PC-9 (cell line): ENCODE measurements at regions not wholly inside any gene's neighbourhood (a gene's known extent, or its start where the extent isn't known, plus 50 kb on each side); places are given as distances from the start of the nearest gene placed in this dataset.

ENCODE experiments used
- BruUV-seq: library from RNA; stranded (reverse); fragments of 400-500 nt; replicated peaks from 2 replicates; lab custom pipeline; 2021; lab: Mats Ljungman, UMichigan
- CTCF ChIA-PET: fragments of 300-600 bp; sonication (Branson Sonifier 250); formaldehyde crosslinking; loops from one replicate; lab custom pipeline; 2022; ENCODE audit warnings: antibody characterized with exemption; lab: Charles Lee
- POLR2A ChIA-PET: fragments of 300-600 bp; sonication (Branson Sonifier 250); formaldehyde crosslinking; loops from one replicate; lab custom pipeline; 2022; ENCODE audit warnings: antibody characterized with exemption; ENCODE audit not compliant: unreplicated experiment; lab: Charles Lee
- DNase-seq, 2 experiments: peaks; one replicate each; pipeline versions ENCODE4 v3.0.0 to v3.0.0-alpha.2; 2015 to 2022; ENCODE audit warnings: mixed read lengths in 1 of 2
- H2AFZ ChIP-seq: fragments of 200-600 bp; sonication (generic); 2 replicates; pipeline ENCODE4 v1.8.1; 2017; ENCODE audit warnings: antibody characterized with exemption
- H3F3A ChIP-seq: fragments of 200-600 bp; sonication (generic); 2 replicates; pipeline ENCODE4 v1.8.1; 2017; ENCODE audit warnings: antibody characterized with exemption, mild to moderate bottlenecking, low read depth; ENCODE audit not compliant: insufficient read depth
- H3K27ac ChIP-seq: fragments of 200-600 bp; sonication (generic); 2 replicates; pipeline ENCODE4 v1.6.1; 2016; ENCODE audit warnings: mixed run types
- H3K27me3 ChIP-seq: fragments of 200-600 bp; sonication (generic); 2 replicates; pipeline ENCODE4 v1.6.1; 2016; ENCODE audit warnings: low read depth, mixed run types; ENCODE audit not compliant: insufficient read depth
- H3K36me3 ChIP-seq: fragments of 200-600 bp; sonication (generic); 2 replicates; pipeline ENCODE4 v1.6.1; 2016; ENCODE audit warnings: low read depth, mixed run types
- H3K4me1 ChIP-seq: fragments of 200-600 bp; sonication (generic); replicated peaks from 2 replicates; pipeline ENCODE4 v1.6.1; 2016; ENCODE audit warnings: mixed run types; ENCODE audit not compliant: insufficient read depth
- H3K4me2 ChIP-seq: fragments of 200-600 bp; sonication (generic); 2 replicates; pipeline ENCODE4 v1.6.1; 2017; ENCODE audit warnings: mixed run types
- H3K4me3 ChIP-seq: fragments of 200-600 bp; sonication (generic); 2 replicates; pipeline ENCODE4 v1.6.1; 2016; ENCODE audit warnings: mixed run types
- H3K79me2 ChIP-seq: fragments of 200-600 bp; sonication (generic); 2 replicates; pipeline ENCODE4 v1.6.1; 2017; ENCODE audit warnings: low read depth, mixed run types
- H3K9me2 ChIP-seq: fragments of 200-600 bp; sonication (generic); 2 replicates; pipeline ENCODE4 v1.8.1; 2017; ENCODE audit warnings: mild to moderate bottlenecking; ENCODE audit not compliant: insufficient read depth
- H3K9me3 ChIP-seq: fragments of 200-600 bp; sonication (generic); 2 replicates; pipeline ENCODE4 v1.8.1; 2016; ENCODE audit warnings: low read depth; ENCODE audit not compliant: insufficient read depth
- H4K20me1 ChIP-seq: fragments of 200-600 bp; sonication (generic); 2 replicates; pipeline ENCODE4 v1.8.1; 2017; ENCODE audit not compliant: insufficient read depth
- EZH2 ChIP-seq: fragments of 200-600 bp; sonication (generic); IDR thresholded peaks from 2 replicates; pipeline ENCODE4 v1.8.0; 2017; ENCODE audit warnings: antibody characterized with exemption, low read depth
- intact Hi-C: fragments of 100-400 bp; cut with micrococcal nuclease; formaldehyde crosslinking; loops from one replicate; pipeline ENCODE4 v1.10.0; 2022; ENCODE audit not compliant: unreplicated experiment
- TF ChIP-seq, protein P1 (sequence below): fragments of 200-600 bp; sonication (generic); conservative IDR thresholded peaks from 2 replicates; pipeline ENCODE4 v1.6.1; 2017; ENCODE audit warnings: mixed run types, antibody characterized with exemption, mild to moderate bottlenecking, moderate library complexity

DNA sequence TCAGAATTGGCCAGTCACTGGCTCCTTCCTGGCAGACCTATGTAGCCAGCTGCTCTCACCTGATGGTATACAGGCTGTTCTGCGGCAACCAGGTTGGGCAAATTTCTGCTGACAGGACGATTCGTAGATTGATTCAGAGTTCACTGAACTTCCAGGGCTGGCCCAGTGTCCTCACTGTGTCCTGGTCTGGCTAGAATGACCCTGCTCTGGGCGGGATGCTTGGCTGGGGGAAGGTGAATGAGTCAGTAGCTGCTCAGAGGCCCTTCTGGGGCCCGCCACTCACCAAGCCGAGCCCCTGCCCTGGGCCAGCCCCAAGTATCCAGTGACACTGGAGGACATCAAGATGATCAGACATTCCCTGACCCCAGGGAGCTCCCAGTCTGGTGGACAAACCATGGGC, 62.9 kb upstream of the WNT11 start:
- BruUV-seq, result no TSS peak
- no peak overlapping the region for H2AFZ ChIP-seq
- no peaks in the 10 kb centered on the region for H3K27me3 ChIP-seq
- no peak overlapping the region for H3K4me2 ChIP-seq
- POLR2A ChIA-PET, result interaction anchor here (0.6 kb wide), 1 partner anchor 36 kb away, joined by 4 read pairs; no protein-coding TSS in a partner anchor
- H3K4me3 ChIP-seq, result no peak overlapping the region
- H3K27ac ChIP-seq, result no peak overlapping the region
- TF ChIP-seq EZH2, result no peak
- TF ChIP-seq, protein P1, sequence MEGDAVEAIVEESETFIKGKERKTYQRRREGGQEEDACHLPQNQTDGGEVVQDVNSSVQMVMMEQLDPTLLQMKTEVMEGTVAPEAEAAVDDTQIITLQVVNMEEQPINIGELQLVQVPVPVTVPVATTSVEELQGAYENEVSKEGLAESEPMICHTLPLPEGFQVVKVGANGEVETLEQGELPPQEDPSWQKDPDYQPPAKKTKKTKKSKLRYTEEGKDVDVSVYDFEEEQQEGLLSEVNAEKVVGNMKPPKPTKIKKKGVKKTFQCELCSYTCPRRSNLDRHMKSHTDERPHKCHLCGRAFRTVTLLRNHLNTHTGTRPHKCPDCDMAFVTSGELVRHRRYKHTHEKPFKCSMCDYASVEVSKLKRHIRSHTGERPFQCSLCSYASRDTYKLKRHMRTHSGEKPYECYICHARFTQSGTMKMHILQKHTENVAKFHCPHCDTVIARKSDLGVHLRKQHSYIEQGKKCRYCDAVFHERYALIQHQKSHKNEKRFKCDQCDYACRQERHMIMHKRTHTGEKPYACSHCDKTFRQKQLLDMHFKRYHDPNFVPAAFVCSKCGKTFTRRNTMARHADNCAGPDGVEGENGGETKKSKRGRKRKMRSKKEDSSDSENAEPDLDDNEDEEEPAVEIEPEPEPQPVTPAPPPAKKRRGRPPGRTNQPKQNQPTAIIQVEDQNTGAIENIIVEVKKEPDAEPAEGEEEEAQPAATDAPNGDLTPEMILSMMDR, result no peak
- DNase-seq, result no peak
- H3K9me3 ChIP-seq, result 0 out of 2 replicates have a peak, but pooled peaks cover 1% of the 10 kb centered on the region
- H3K9me2 ChIP-seq, result no peaks in the 10 kb centered on the region
- peaks cover 15% of the 10 kb centered on the region; the same call in 1 of the 2 replicates for H3F3A ChIP-seq
- no peaks in the 10 kb centered on the region for H3K36me3 ChIP-seq
- H3K4me1 ChIP-seq, result peaks cover 19% of the 10 kb centered on the region
- CTCF ChIA-PET, result no interaction called here
- intact Hi-C loops, result no loop called here
- H4K20me1 ChIP-seq, result no peaks in the 10 kb centered on the region
- H3K79me2 ChIP-seq, result no peaks in the 10 kb centered on the region

DNA sequence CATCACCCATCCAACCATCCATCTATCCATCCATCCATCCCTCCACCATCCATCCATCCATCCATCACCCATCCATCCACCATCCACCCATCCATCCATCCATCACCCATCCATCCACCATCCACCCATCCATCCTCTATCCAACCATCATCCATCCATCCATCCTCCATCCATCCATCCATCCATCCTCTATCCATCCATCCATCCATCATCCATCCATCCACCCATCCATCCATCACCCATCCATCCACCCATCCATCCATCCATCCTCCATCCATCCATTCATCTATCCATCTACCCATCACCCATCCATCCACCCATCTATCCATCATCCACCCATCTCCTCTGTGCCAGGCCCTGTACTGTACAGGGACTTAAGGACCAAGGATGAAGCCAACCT, 62.2 kb upstream of the WNT11 start:
- Histone ChIP-seq H2AFZ (no peak overlapping the region), H3K79me2 (no peaks in the 10 kb centered on the region), H3K27me3 (no peaks in the 10 kb centered on the region), H3K36me3 (no peaks in the 10 kb centered on the region), H4K20me1 (no peaks in the 10 kb centered on the region), H3K4me2 (no peak overlapping the region), H3K27ac (no peak overlapping the region), H3K9me2 (no peaks in the 10 kb centered on the region), H3K9me3 (no peaks in the 10 kb centered on the region), H3K4me1 (peaks cover 19% of the 10 kb centered on the region), H3F3A (peaks cover 15% of the 10 kb centered on the region; the same call in 1 of the 2 replicates), H3K4me3 (no peak overlapping the region)
- TF ChIP-seq, protein P1, result no peak
- no peak for TF ChIP-seq EZH2
- ChIA-PET POLR2A (interaction anchor here (0.6 kb wide), 1 partner anchor 35 kb away, joined by 4 read pairs; no protein-coding TSS in a partner anchor), CTCF (no interaction called here)
- intact Hi-C loops, result no loop called here
- DNase-seq, result no peak
- BruUV-seq, result no TSS peak

DNA sequence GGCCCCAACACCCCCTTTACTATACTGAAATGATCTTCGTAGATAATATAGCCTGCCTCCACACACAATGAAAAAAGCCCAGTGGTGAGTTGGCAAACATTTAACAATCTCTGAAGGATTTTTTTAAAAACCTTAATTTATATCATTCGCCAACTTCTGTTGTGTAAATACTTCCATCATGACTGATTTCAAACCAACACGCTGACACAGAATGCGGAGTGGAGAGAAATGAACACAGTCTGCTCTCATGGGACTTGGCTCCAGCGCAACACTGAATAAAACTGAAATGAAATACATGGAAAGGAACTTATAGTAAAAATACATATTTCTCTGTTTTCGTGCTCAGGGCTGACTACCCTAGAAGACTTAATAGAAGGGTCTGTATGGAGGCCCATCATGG, 61.3 kb upstream of the WNT11 start:
- Histone ChIP-seq H3K4me3 (no peak overlapping the region), H2AFZ (no peak overlapping the region), H3K4me2 (no peak overlapping the region), H3K27me3 (no peaks in the 10 kb centered on the region), H3K27ac (no peak overlapping the region), H3K36me3 (no peaks in the 10 kb centered on the region), H3K9me3 (no peaks in the 10 kb centered on the region), H3F3A (peaks cover 15% of the 10 kb centered on the region; the same call in 1 of the 2 replicates), H4K20me1 (no peaks in the 10 kb centered on the region), H3K79me2 (no peaks in the 10 kb centered on the region), H3K9me2 (no peaks in the 10 kb centered on the region), H3K4me1 (peaks cover 19% of the 10 kb centered on the region)
- no peak for DNase-seq
- TF ChIP-seq, protein P1, result no peak
- TF ChIP-seq EZH2, result no peak
- CTCF ChIA-PET, result no interaction called here
- intact Hi-C loops, result loop anchor here (2.0 kb wide), 2 partner anchors 33 to 59 kb away; no protein-coding TSS in a partner anchor
- POLR2A ChIA-PET, result no interaction called here
- BruUV-seq, result no TSS peak
